HG03280 (cell line): ENCODE measurements at regions not wholly inside any gene's neighbourhood (a gene's known extent, or its start where the extent isn't known, plus 50 kb on each side); places are given as distances from the start of the nearest gene placed in this dataset.
A peak's percentile ranks its signal among the peaks of the same experiment; 100 is the strongest.
"Not testable (repeated sequence)": the region's sequence is repeated elsewhere in the genome, so short reads cannot be mapped to it uniquely, and the experiment has no call there.

Source experiments
- ATAC-seq: cut with Tn5 transposase; IDR thresholded peaks from one replicate; pipeline ENCODE4 v1.9.1; 2021; ENCODE audit warnings: mild to moderate bottlenecking, moderate library complexity; ENCODE audit not compliant: unreplicated experiment

- no peak for ATAC-seq
Measured at GRCh38 chr5:50501491-50502228, 60.6 kb upstream of the EMB start.

DNA sequence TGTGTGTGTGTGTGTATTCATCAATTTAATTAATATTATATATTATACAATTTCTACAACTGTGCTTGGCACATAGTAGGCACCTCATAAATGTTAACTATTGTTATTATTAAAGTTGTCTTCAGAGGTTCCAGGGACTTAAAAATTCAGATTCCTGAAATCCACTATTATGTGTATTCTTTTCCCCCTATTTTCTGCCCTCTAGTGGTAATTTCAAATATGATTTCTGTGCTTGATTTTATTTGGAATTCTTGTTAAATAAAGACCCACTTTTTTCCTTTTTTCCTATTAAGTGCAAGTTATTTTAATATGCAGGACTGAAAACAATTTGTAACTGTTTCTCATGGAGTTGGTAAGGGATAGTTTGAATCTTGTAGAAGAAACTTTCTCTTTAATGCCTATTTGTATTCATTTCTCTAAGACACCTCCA, 72.0 kb upstream of the EMB start:
- ATAC-seq: not testable (repeated sequence)

DNA sequence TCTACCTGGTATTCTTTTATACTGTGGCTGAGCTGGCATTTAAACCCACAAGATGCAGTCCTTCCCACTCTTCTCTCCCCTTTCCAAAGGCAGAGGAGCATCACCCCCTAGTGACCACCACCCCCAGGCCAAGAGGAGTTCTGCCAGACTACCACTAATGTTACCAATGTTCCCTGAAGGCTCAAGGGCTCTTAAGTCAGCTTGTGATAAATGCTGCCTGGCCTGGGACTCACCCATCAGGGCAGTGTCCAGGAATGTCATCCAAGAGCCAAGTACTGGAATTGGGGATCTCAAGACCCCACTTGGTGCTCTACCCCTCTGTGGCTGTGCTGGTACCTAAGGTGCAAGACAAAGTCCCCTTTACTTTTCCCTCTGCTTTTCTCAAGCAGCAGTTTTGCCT, 80.0 kb upstream of the EMB start:
- not testable (repeated sequence) for ATAC-seq

DNA sequence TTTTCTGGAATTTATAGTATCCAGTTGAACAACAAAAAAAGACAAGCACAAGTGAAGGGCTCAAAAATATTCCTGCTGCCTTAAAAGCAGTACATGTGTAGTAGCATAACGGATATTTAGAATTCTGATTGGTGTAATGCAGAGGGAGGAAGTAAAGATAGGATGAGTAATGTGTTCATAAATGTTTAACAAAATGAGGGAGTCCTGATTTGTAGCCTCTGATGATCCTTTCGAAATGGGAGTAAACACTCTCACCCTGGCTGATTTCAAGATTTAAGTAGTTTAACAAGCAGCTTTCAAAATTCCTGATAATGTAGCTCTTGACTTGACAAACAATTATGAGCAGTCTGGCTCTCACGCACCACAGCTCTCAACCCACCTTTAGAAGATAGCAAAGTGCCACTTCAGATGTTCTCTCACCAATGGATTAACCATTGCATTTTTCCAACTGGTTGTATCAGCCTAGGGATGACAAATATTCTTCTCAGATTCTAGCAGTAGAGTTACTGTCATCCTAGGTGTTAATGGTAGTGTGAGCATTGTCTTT, 86.5 kb upstream of the EMB start:
- ATAC-seq: not testable (repeated sequence)

- no peak for ATAC-seq
Measured at GRCh38 chr5:50535393-50535792, 94.3 kb upstream of the EMB start.

GRCh38 chr5:50537534-50537933, 96.4 kb upstream of the EMB start:
- not testable (repeated sequence) for ATAC-seq

- ATAC-seq: no peak
Measured at GRCh38 chr5:50547303-50547702, 106.2 kb upstream of the EMB start.

- no peak for ATAC-seq
Measured at GRCh38 chr5:50550267-50550666, 109.2 kb upstream of the EMB start.

GRCh38 chr5:50550993-50551392, 109.9 kb upstream of the EMB start:
- no peak for ATAC-seq

GRCh38 chr5:50553560-50553984, 112.5 kb upstream of the EMB start:
- no peak for ATAC-seq

DNA sequence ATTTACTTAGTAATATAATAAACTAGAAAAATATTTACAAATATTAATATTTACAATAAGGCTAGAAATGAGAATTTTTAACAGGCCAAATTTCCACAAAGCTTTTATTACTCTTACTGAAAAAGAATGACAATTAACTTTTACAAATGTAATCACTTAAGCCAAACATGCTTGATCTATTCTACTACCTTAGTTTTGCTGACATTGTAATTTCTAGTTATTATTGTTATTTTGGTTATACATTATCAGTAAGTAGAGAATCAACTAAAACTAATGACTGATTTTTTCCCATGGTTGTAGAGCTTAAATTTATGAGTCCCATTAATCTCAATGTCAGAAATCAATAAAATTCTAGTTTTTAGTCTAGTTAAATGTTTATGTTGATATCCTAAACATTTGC, 107.8 kb upstream of the PARP8 start:
- not testable (repeated sequence) for ATAC-seq

DNA sequence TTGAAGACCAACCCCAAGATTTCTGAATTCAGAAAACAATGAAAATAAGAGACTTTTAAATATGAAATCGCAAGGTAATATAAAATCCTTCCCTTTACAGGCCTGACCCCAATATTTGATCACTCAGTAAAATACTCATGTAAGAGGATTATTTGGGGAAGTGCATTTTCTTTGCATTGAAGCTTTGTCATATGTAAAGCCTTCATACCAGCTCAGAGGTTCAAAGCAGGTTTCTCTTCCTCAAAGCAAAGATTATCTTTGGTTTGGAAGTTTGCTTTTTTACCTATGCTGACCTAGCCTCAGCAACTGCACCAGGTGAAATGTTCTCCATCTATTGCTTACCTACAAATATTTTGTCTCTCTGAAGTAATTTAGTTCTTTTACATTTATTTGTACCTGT, 106.5 kb upstream of the PARP8 start:
- ATAC-seq: no peak

DNA sequence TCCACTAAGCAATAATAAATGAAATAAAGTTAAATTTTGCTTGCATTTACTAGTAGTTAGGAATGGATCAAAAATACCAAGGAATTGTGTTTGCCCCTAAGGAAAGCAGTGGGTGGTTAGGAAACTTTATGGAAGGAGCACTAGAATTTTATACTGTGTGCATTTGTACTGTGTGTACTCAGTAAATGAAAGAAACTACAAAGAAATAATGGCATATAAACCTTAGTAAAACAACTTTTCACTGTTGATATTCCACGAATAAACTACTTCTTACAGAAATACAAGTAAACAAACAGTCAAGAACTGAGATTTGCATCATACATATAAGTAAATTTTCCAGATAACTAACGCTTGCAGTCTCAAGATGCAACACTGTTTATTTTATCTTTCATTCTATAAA, 103.7 kb upstream of the PARP8 start:
- ATAC-seq: no peak

DNA sequence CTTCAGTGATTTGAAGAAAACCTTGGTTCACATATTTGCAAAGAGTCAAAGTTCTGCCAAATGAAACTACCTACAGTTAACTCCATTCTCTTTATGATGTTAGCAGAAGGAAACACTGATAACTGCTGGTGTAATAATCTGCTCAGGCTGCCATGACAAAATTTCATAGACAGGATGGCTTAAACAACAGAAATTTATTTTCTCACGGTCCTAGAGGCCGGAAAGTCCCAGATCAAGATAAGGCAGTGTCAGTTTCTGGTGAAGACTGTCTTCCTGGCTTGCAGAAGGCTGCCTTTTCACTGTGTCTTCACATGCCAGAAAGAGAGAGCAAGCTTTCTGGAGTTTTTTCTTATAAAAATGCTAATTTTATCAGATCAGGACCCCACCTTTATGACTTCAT, 102.4 kb upstream of the PARP8 start:
- peak; percentile 75 for ATAC-seq

- ATAC-seq: no peak
Measured at GRCh38 chr5:50564558-50564957, 101.9 kb upstream of the PARP8 start.

DNA sequence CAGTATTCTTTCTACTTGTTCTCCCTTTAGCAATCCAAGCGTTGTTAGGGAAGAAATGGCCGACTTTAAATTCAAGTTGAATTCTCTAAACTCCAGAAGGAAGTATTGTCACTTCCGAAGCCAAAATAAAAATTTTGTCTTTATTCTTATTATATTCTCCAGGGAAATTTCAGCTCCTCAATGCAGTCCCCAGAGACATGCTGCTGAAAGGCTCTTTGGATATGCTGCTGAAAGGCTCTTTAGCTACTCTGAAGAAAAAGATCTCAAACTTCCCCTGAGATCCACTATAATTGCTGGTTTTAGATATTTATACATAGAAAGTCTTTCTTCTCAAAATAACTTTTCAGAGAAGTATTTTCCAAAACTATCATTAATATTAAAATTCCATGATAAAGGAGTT, 92.3 kb upstream of the PARP8 start:
- no peak for ATAC-seq

GRCh38 chr5:50575740-50576139, 90.7 kb upstream of the PARP8 start:
- ATAC-seq: no peak

DNA sequence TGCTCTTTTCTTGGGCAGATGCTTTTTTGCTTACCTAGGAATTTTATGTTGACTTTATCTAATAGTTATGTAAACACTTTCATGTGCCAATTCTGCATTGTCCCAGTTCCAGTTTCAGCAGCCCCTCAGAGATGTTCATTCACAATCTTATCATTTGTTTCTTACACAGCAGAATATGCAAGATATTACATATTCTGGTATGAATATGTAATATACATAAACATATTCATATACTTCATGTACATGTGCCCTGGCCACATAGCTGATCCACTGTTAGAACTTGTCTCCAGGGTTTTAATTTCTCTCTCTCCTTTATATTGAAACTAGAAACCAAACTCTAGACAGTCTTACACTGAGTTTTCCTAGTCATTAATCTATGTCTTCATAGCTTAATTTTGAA, 90.2 kb upstream of the PARP8 start:
- no peak for ATAC-seq

DNA sequence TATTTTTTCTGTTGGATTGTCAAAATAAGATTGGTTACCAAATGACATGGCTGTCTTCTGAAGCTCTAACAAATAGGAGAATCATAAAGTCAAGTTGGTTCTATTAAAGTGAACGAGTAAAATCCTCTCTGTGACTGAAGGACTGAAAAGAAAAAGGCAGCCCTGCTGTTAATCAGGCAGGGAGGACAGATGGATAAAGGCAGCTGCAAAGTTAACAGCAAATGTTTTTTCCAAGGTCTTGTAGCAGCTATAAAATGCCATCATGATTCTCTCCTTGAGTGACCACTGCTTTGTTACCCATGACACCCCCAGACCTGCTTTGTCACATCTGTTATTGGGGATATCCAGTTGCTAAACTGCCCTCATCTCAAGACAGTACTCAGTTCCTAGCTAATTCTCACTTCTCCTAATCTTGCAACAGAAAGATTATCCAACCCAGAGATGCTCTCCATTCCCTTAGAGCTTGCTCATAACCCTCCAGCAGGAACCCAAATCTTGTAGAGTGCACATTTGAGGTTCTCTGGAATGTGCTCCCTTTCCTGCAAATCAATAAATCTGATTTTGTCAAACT, 89.7 kb upstream of the PARP8 start:
- no peak for ATAC-seq

DNA sequence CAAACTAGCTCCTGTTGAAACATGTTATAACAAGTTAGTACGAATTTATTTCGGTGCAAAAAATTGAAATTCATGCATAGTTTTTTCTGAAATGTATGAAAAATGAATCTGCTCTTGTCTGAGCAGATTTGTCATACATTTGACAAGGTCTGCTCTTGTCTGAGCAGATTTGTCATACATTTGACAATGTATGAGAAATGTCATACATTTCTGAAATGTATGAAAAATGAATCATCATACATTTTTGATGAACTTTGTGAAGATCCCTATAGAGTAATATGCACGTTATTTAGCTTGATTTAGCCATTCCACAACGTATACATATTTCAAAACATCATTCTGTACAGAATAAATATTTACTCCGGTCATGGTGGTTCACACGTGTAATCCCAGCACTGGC, 85.9 kb upstream of the PARP8 start:
- no peak for ATAC-seq

- ATAC-seq: not testable (repeated sequence)
Measured at GRCh38 chr5:50581845-50582244, 84.6 kb upstream of the PARP8 start.

GRCh38 chr5:50582699-50583098, 83.7 kb upstream of the PARP8 start:
- ATAC-seq: no peak
